Thyroid gland (tissue), 4 donors: ENCODE measurements at regions not wholly inside any gene's neighbourhood (a gene's known extent, or its start where the extent isn't known, plus 50 kb on each side); places are given as distances from the start of the nearest gene placed in this dataset.

Experiments
- DNase-seq, 2 donors: peaks; one replicate each; pipeline ENCODE4 v3.0.0-alpha.2; 2019
- H3K27ac ChIP-seq, 3 donors: fragments of 200-600 bp; sonication (generic); 1 replicate in 2 of 3; 2 replicates in 1 of 3; pipeline ENCODE4 v1.5.1; 2016 to 2019; ENCODE audit warnings: mild to moderate bottlenecking in 1 of 3, moderate library complexity in 1 of 3
- H3K27me3 ChIP-seq: fragments of 200-600 bp; sonication (generic); one replicate; pipeline ENCODE4 v1.5.1; 2019
- H3K36me3 ChIP-seq, 2 donors: fragments of 200-600 bp; sonication (generic); one replicate each; pipeline ENCODE4 v1.5.1; 2016 to 2019
- H3K4me1 ChIP-seq, 2 donors: fragments of 200-600 bp; sonication (generic); one replicate each; pipeline ENCODE4 v1.5.1; 2017 to 2019
- H3K4me3 ChIP-seq, 3 donors: fragments of 200-600 bp; sonication (generic); replicated peaks in 1 of 3; 1 replicate in 2 of 3; 2 replicates in 1 of 3; pipeline ENCODE4 v1.5.1; 2016; ENCODE audit warnings: mild to moderate bottlenecking in 1 of 3
- H3K9me3 ChIP-seq: fragments of 200-600 bp; sonication (generic); one replicate; pipeline ENCODE4 v1.5.1; 2017
- POLR2A ChIP-seq, 2 donors: fragments of 450-650 bp; IDR thresholded peaks; one replicate each; pipeline ENCODE4 v1.6.1; 2017; ENCODE audit warnings: antibody characterized with exemption in 2 of 2, mild to moderate bottlenecking in 2 of 2, moderate library complexity in 1 of 2
- WGBS, 2 donors: methylation state at CpG; one replicate each; pipeline ENCODE4 v1.1.5; 2017; 5-methylcytosine and 5-hydroxymethylcytosine counted together
- intact Hi-C: fragments of 100-400 bp; cut with DNase I; formaldehyde crosslinking; loops from one replicate; pipeline ENCODE4 v1.15.1; 2023
- TF ChIP-seq, protein P1 (sequence below), 6 experiments: fragments of 200-600 bp in 3 of 6; fragments of 450-650 bp in 3 of 6; sonication (generic) in 3 of 6; IDR thresholded peaks; one replicate each; pipeline ENCODE4 v1.5.1; 2016 to 2019; ENCODE audit warnings: antibody characterized with exemption in 6 of 6, mild to moderate bottlenecking in 2 of 6, inconsistent platforms in 1 of 6, moderate library complexity in 1 of 6

GRCh38 chr11:81267246-81267645 lies 1466.4 kb downstream of the FAM181B start:
- Histone ChIP-seq H3K27ac (no peak overlapping the region), H3K4me1 (no peaks in the 10 kb centered on the region), H3K4me3 (no peak overlapping the region), H3K9me3 (no peaks in the 10 kb centered on the region), H3K27me3 (no peaks in the 10 kb centered on the region), H3K36me3 (no peaks in the 10 kb centered on the region)
- 94% methylated on average over 3 of the region's 3 CpGs for WGBS, 2 donors
- intact Hi-C loops = no loop called here
- no peak for TF ChIP-seq POLR2A (IDR thresholded peaks at IDR 0.05)
- TF ChIP-seq, protein P1, sequence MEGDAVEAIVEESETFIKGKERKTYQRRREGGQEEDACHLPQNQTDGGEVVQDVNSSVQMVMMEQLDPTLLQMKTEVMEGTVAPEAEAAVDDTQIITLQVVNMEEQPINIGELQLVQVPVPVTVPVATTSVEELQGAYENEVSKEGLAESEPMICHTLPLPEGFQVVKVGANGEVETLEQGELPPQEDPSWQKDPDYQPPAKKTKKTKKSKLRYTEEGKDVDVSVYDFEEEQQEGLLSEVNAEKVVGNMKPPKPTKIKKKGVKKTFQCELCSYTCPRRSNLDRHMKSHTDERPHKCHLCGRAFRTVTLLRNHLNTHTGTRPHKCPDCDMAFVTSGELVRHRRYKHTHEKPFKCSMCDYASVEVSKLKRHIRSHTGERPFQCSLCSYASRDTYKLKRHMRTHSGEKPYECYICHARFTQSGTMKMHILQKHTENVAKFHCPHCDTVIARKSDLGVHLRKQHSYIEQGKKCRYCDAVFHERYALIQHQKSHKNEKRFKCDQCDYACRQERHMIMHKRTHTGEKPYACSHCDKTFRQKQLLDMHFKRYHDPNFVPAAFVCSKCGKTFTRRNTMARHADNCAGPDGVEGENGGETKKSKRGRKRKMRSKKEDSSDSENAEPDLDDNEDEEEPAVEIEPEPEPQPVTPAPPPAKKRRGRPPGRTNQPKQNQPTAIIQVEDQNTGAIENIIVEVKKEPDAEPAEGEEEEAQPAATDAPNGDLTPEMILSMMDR (IDR thresholded peaks at IDR 0.05) = no peak
- no peak for DNase-seq

- Histone ChIP-seq H3K4me3 (no peak overlapping the region), H3K4me1 (no peaks in the 10 kb centered on the region)
- intact Hi-C loops = no loop called here
These were observed 1474.2 kb downstream of the FAM181B start for GRCh38 chr11:81259471-81259870.

DNA sequence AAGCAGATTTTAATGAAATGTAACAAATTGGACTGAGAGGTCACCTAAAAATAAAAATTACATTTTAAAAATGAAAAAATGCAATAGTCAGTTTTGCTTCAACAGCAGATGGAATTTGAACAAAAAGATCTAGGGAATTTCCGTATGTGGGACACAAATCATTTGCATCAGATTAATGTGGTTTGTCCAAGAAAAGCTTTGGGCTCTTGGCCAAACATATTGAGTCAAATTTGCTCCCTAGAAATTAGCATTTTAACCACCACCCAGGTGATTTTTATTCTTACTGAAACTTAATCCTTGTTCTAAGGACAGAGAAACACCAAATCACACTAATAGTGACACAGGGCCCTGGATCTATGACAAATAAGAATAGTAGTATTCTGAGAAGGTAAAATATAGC lies 1477.8 kb downstream of the FAM181B start:
- Histone ChIP-seq H3K4me3 (no peak overlapping the region), H3K9me3 (no peaks in the 10 kb centered on the region), H3K27me3 (no peaks in the 10 kb centered on the region), H3K27ac (no peak overlapping the region), H3K36me3 (no peaks in the 10 kb centered on the region), H3K4me1 (no peaks in the 10 kb centered on the region)
- WGBS, 2 donors = 63 to 77% methylated on average over 1 of the region's 1 CpG
- DNase-seq = no peak
- TF ChIP-seq, protein P1 (IDR thresholded peaks at IDR 0.05) = no peak
- TF ChIP-seq POLR2A (IDR thresholded peaks at IDR 0.05) = no peak
- intact Hi-C loops = no loop called here

More at GRCh38 chr11:81259471-81259870, 1474.2 kb downstream of the FAM181B start:
- H3K9me3 ChIP-seq = no peaks in the 10 kb centered on the region
- H3K36me3 ChIP-seq = no peaks in the 10 kb centered on the region
- TF ChIP-seq, protein P1 (IDR thresholded peaks at IDR 0.05) = no peak
- no peak for TF ChIP-seq POLR2A (IDR thresholded peaks at IDR 0.05)
- H3K27ac ChIP-seq = no peak overlapping the region
- no peaks in the 10 kb centered on the region for H3K27me3 ChIP-seq
- 57 to 63% methylated on average over 2 of the region's 2 CpGs for WGBS, 2 donors
- DNase-seq = no peak

DNA sequence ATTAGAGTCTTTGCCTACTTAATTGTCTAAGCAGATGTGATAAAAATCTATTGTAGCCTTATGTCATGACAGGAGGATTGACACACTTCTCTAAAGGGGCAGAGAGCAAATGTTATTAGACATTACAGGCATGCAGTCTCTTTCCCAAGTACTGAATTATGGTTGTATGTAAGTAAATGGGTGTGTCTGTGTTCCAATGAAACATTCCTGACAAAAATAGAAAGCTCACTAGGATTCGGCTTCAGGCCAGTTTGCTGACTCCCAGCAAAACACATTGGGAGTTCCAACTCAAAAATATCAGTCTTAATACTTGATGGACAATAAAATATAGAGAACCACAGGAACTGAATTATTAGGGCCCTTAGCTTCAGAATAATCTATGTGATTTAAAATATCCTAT lies 1480.4 kb downstream of the FAM181B start:
- Histone ChIP-seq H3K27ac (no peak overlapping the region), H3K9me3 (no peaks in the 10 kb centered on the region), H3K27me3 (no peaks in the 10 kb centered on the region), H3K4me3 (no peak overlapping the region), H3K36me3 (no peaks in the 10 kb centered on the region), H3K4me1 (no peaks in the 10 kb centered on the region)
- 70 to 71% methylated on average over 1 of the region's 1 CpG for WGBS, 2 donors
- intact Hi-C loops = no loop called here
- TF ChIP-seq, protein P1 (IDR thresholded peaks at IDR 0.05) = no peak
- no peak for TF ChIP-seq POLR2A (IDR thresholded peaks at IDR 0.05)
- no peak for DNase-seq

GRCh38 chr11:81246941-81247340 lies 1486.7 kb downstream of the FAM181B start:
- H3K4me1 ChIP-seq = no peaks in the 10 kb centered on the region
- intact Hi-C loops = no loop called here
- H3K9me3 ChIP-seq = no peaks in the 10 kb centered on the region
- H3K36me3 ChIP-seq = no peaks in the 10 kb centered on the region
- H3K27ac ChIP-seq = no peak overlapping the region
- WGBS, 2 donors = 84 to 86% methylated on average over 3 of the region's 3 CpGs
- H3K27me3 ChIP-seq = no peaks in the 10 kb centered on the region
- DNase-seq = no peak
- no peak overlapping the region for H3K4me3 ChIP-seq
- TF ChIP-seq POLR2A (IDR thresholded peaks at IDR 0.05) = no peak
- TF ChIP-seq, protein P1 (IDR thresholded peaks at IDR 0.05) = no peak
